DMS 273 treated with DMSO at 0.1 percent for 48 hours (cell line): ENCODE measurements at regions not wholly inside any gene's neighbourhood (a gene's known extent, or its start where the extent isn't known, plus 50 kb on each side); places are given as distances from the start of the nearest gene placed in this dataset.
"Not testable (repeated sequence)": the region's sequence is repeated elsewhere in the genome, so short reads cannot be mapped to it uniquely, and the experiment has no call there.

Experiments used
- DNase-seq: peaks from one replicate; lab custom pipeline; 2025; lab: John Stamatoyannopoulos, UW

DNA sequence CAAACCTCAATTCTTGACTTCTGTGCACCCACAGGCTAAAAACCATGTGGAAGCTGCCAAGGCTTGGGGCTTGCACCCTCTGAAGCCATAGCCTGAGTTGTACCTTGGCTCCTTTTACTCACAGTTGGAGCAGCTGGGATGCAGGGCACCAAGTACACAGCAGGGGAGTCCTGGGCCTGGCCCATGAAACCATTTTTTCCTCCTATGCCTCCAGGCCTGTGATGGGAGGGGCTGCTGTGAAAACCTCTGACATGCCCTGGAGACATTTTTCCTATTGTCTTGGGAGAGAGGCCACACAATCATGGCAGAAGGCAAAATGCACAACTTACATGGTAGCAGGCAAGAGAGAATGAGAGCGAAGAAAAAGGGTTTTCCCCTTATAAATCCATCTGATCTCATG is 568.6 kb downstream of the SMARCA1 start:
- not testable (repeated sequence) for DNase-seq

GRCh38 chrX:128931071-128931470 is 592.2 kb downstream of the SMARCA1 start:
- no peak for DNase-seq

DNA sequence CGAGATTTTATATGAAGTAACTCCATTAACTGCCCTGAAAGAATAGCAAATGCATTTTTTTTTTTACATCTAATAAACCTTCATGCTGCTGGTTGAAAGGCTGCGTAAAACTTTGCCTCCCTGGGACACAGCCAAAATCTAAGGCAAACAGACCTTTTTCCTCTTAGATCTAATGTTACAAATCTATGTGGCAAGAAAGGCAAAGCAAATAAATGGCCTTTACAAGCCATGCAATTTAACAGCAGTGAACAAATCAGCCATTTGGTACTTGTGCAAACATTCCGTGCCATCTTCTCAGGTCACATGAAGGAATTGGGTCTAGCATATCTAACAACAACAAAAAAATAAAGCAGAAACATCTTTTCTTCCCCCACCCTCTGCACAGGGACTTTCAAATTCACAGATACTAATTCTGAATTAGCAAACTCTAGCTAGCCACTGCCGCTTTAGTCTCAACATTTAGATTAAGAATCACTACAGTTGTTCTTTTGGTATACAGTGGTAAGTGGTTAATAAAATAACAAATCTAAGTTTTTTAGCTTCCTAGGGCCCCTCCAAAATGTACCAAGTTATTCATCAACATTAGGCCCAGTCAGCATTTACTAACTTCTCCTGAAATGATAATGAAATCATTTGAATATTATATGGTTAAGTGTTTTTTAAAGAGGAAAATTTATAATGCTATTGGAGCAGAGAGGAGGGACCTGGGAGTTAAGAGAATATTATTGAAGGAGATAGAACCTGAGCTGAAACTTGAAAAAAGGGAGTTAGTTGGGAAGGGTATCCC is 593.8 kb downstream of the SMARCA1 start:
- DNase-seq: no peak

DNA sequence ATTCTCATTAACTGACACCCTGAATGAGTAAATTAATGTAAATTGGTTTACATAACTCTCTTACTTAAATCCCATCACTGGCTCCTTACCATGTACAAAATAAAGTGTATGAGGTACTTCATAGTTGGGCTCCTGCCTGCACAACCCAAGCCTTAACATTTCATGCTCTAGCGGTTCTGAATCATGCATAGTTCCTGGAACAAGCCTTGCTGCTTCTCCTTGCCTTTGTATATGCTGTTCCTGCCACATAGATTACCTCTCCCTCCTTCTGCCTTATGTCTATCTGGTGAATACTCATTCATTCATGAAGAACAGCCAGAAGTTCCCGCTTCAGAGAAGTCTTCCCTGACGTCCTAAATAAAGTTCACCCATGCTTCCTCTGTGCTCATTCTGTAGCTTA is 594.7 kb downstream of the SMARCA1 start:
- DNase-seq: no peak

DNA sequence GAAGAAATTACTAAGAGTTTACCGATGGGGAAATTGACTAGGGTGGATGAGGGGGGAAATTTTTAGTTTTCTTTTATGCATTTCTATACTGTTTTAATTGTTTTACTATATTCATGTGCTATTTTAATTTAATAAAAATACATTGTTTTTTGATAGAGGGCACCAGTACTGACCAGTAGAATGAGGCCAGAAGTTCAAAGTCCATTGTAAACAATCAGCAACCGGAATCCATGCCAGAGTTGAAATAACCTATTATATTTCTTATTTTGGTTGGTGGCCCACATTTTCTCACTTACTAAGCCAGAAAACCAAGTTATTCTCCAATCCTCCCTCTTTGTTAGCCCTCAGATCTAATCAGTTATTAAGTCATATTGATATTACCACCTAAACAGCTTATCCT is 595.9 kb downstream of the SMARCA1 start:
- no peak for DNase-seq

DNA sequence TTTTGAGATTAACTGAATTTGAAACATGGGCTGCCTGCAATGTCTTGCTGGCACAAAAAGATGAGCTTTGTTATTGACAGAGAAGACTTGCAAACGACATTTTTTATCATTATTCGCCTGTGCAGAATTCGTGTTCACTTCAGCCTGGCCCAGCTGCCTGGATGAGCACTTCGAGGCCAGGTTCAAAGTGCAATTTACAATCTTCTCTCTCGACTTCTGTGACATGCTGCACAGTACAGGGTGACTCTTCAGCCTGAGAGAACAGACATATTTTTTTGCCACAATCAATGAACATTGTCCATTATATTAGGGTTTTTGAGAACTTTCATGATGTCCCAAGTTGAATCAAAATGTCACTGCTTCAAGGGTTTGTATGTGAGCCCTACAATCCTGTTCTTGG is 616.5 kb downstream of the SMARCA1 start:
- no peak for DNase-seq

GRCh38 chrX:128901018-128901417 is 622.3 kb downstream of the SMARCA1 start:
- DNase-seq: no peak

GRCh38 chrX:128897621-128898020 is 625.7 kb downstream of the SMARCA1 start:
- no peak for DNase-seq

GRCh38 chrX:128891554-128891953 is 631.7 kb downstream of the SMARCA1 start:
- no peak for DNase-seq

GRCh38 chrX:128884430-128884829 is 638.9 kb downstream of the SMARCA1 start:
- no peak for DNase-seq

- no peak for DNase-seq
These were observed 639.6 kb downstream of the SMARCA1 start for GRCh38 chrX:128883650-128884049.

DNA sequence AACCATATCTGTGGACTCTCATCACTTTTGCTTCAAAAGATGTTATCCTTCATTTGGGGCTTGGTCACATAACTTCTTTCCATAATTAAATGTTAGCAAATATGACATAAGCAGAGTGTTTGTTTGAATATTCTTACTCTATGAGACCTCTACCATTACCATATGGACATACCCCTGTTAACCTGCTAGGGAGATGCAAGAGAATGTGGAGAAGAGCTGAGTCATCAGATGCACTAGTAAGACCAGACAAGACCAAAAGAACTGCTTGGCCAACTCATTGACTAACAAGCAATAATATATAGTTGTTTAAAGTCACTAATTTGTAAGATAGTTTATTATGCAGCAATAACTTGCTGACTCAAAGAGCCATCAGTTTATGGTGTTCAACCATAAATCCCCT is 652.9 kb downstream of the SMARCA1 start:
- no peak for DNase-seq

DNA sequence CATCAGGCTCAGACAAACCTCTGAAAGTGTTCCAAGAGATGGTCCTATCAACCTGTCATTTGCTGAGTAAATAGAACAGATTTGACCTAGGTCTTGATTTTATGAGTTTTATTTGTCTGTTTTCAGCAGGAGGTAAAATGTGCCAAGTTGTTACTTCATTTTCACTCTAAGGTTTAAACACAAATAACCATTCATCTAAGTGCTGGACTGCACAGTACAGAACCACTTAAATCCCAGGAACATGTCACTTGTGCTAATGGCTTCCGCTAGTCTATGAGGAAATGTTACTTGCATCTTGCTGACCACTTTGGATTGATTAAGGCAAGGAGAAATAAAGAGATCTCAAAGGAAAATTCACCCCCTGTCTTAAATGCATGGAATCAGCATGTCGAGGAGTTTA is 660.7 kb downstream of the SMARCA1 start:
- DNase-seq: no peak

- no peak for DNase-seq
These were observed 674.9 kb downstream of the SMARCA1 start for GRCh38 chrX:128848374-128848773.

DNA sequence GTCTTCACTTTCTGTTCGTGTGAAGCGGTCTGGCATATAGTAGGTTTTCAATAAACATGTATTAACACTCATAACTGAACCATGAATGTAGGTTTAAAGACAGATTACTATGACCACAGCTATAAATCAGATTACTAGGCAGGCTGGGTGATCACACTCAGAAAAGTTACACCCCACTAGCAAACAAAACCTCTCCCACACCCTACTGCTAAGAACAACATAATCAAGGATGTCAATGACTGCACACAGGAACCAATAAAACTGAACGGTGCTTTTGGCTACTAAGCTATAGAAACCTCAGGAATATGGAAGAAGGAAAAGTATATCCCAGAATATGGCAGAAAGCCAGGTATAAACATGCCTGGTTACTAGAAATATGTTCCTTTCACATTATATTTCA is 676.9 kb downstream of the SMARCA1 start:
- no peak for DNase-seq

- DNase-seq: no peak
These were observed 704.6 kb downstream of the SMARCA1 start for GRCh38 chrX:128818690-128819089.

DNA sequence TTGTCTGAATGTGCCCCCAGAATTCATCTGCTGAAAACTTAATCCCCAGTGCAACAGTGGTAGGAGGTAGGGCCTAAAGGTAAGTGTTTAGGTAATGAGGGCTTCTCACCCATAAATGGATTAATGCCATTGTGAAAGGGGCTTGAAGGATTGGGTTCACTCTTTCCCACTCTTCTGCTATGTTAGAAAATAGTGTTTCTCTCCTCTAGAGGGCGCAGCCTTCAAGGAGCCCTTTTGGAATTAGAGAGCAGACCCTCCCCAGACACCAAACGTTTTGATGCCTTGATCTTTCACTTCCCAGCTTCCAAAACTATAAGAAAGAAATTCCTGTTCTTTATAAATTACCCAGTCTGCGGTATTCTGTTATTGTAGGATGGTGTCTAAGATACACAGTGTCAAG is 706.4 kb downstream of the SMARCA1 start:
- no peak for DNase-seq

DNA sequence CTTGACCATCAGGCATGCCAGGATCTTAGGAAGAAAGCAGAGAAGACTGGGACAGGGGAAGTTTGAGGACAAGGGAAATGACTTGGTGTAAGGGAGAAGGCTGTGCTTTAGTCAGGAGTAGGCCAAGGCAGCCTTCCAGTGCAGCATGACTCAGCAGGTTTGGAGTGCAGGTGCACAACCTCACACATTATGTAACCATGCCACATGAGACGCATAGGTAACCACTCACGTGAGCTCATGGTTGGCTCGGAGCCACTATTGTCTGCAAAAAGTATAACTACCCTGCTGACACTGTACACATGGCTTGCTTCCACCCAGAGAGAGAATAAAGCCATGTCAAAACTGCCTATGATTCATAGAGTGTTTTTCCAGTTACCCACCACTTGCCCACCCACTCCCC is 715.9 kb downstream of the SMARCA1 start:
- DNase-seq: no peak

DNA sequence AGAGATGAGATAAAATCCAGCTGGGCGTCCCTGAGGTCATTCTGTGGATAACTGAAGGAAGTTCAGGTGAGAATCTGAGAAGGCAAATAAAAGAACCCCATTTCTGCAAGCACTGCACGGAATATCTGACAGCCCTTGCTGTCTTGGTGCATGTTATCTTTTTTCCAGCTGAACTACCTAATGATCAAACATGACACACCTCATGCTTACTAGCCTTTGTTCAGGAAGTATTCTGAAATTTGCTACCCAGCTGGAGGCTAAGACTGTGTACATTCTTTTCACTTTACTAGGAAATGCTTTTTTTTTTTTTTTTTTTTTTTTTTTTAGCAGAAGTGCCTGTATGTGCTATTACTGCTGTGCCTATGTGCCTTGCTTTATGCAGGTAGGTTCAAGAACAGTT is 718.1 kb downstream of the SMARCA1 start:
- no peak for DNase-seq

GRCh38 chrX:128804828-128805227 is 718.5 kb downstream of the SMARCA1 start:
- no peak for DNase-seq

- DNase-seq: no peak
These were observed 723.2 kb downstream of the SMARCA1 start for GRCh38 chrX:128800138-128800537.

DNA sequence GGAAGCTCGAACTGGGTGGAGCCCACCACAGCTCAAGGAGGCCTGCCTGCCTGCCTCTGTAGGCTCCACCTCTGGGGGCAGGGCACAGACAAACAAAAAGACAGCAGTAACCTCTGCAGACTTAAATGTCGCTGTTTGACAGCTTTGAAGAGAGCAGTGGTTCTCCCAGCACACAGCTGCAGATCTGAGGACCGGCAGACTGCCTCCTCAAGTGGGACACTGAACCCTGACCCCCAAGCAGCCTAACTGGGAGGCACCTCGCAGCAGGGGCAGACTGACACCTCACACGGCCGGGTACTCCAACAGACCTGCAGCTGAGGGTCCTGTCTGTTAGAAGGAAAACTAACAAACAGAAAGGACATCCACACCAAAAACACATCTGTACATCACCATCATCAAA is 730.9 kb upstream of the ACTRT1 start:
- DNase-seq: not testable (repeated sequence)

GRCh38 chrX:128781506-128781905 is 729.3 kb upstream of the ACTRT1 start:
- peak; percentile 2 for DNase-seq

DNA sequence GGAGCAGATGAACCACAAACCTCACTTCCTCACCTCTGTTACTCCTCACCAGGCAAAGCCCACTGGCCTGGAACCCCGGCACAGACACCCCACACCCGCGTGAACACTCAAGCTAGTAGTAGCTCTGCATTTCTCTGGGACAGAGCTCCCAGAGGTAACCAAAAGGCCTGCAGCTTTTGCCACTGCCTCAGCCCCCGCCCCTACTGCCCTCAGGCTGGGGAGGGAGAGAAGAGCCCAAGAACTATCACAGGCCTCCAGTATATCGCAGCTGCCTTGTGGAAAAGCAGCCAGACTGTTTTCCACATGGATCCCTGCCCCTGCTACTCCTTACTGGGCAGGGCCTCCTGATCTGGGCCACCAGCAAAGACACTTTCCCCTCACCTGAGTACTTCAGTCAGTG is 728.7 kb upstream of the ACTRT1 start:
- no peak for DNase-seq
